ENCODE measurements at regions not wholly inside any gene's neighbourhood (a gene's known extent, or its start where the extent isn't known, plus 50 kb on each side); places are given as distances from the start of the nearest gene placed in this dataset.

- Histone ChIP-seq H3K27me3 (ENCODE audit: low read length) (no peaks in the 10 kb centered on the region), H3K9me3 (ENCODE audit: insufficient read depth, low read length) (no peaks in the 10 kb centered on the region), H3K9ac (ENCODE audit: low read length) (no peak overlapping the region), H4K20me1 (ENCODE audit: low read depth, low read length) (no peaks in the 10 kb centered on the region), H3K4me3 (ENCODE audit: insufficient read depth, low read length, poor library complexity, severe bottlenecking) (no peak overlapping the region), H3K4me2 (ENCODE audit: low read depth, low read length, poor library complexity, severe bottlenecking) (no peak overlapping the region), H2AFZ (ENCODE audit: low read depth, low read length, severe bottlenecking) (no peak overlapping the region), H3K27ac (ENCODE audit: low read depth, low read length) (no peak overlapping the region), H3K36me3 (ENCODE audit: low read length) (no peaks in the 10 kb centered on the region), H3K9me2 (replicated peaks; ENCODE audit: insufficient read depth, low read length) (no peaks in the 10 kb centered on the region), H3K79me2 (ENCODE audit: insufficient read depth, low read length) (no peaks in the 10 kb centered on the region), H3F3A (ENCODE audit: insufficient read depth) (no peaks in the 10 kb centered on the region)
- TF ChIP-seq EZH2phosphoT487 (conservative IDR thresholded peaks at IDR 0.05; ENCODE audit: low read length) (no peak), CTCF (IDR thresholded peaks at IDR 0.05; ENCODE audit: insufficient read depth, low read length, poor library complexity, severe bottlenecking) (no peak)
These were observed 721.7 kb downstream of the JRKL start for GRCh38 chr11:97111559-97111958.

- no peak overlapping the region for H3K4me3 ChIP-seq (ENCODE audit: insufficient read depth, low read length, poor library complexity, severe bottlenecking)
- TF ChIP-seq CTCF (IDR thresholded peaks at IDR 0.05; ENCODE audit: insufficient read depth, low read length, poor library complexity, severe bottlenecking) (no peak), EZH2phosphoT487 (conservative IDR thresholded peaks at IDR 0.05; ENCODE audit: low read length) (no peak)
- H3K9me2 ChIP-seq (replicated peaks; ENCODE audit: insufficient read depth, low read length) = no peaks in the 10 kb centered on the region
These were observed 728.9 kb downstream of the JRKL start for GRCh38 chr11:97118614-97119200.

GRCh38 chr11:97123237-97123636 lies 733.4 kb downstream of the JRKL start:
- no peaks in the 10 kb centered on the region for H3K36me3 ChIP-seq (ENCODE audit: low read length)
- no peak overlapping the region for H3K4me3 ChIP-seq (ENCODE audit: insufficient read depth, low read length, poor library complexity, severe bottlenecking)
- no peaks in the 10 kb centered on the region for H3F3A ChIP-seq (ENCODE audit: insufficient read depth)
- H4K20me1 ChIP-seq (ENCODE audit: low read depth, low read length) = no peaks in the 10 kb centered on the region
- no peak overlapping the region for H2AFZ ChIP-seq (ENCODE audit: low read depth, low read length, severe bottlenecking)
- H3K9ac ChIP-seq (ENCODE audit: low read length) = no peak overlapping the region
- no peak overlapping the region for H3K4me2 ChIP-seq (ENCODE audit: low read depth, low read length, poor library complexity, severe bottlenecking)
- TF ChIP-seq EZH2phosphoT487 (conservative IDR thresholded peaks at IDR 0.05; ENCODE audit: low read length) = no peak
- no peak for TF ChIP-seq CTCF (IDR thresholded peaks at IDR 0.05; ENCODE audit: insufficient read depth, low read length, poor library complexity, severe bottlenecking)
- no peaks in the 10 kb centered on the region for H3K27me3 ChIP-seq (ENCODE audit: low read length)
- H3K9me3 ChIP-seq (ENCODE audit: insufficient read depth, low read length) = no peaks in the 10 kb centered on the region
- no peaks in the 10 kb centered on the region for H3K9me2 ChIP-seq (replicated peaks; ENCODE audit: insufficient read depth, low read length)
- no peak overlapping the region for H3K27ac ChIP-seq (ENCODE audit: low read depth, low read length)
- H3K79me2 ChIP-seq (ENCODE audit: insufficient read depth, low read length) = no peaks in the 10 kb centered on the region

More at GRCh38 chr11:97118614-97119200, 728.9 kb downstream of the JRKL start:
- no peak overlapping the region for H3K27ac ChIP-seq (ENCODE audit: low read depth, low read length)
- no peaks in the 10 kb centered on the region for H4K20me1 ChIP-seq (ENCODE audit: low read depth, low read length)
- H3K9ac ChIP-seq (ENCODE audit: low read length) = no peak overlapping the region
- H3K27me3 ChIP-seq (ENCODE audit: low read length) = no peaks in the 10 kb centered on the region
- H3K4me2 ChIP-seq (ENCODE audit: low read depth, low read length, poor library complexity, severe bottlenecking) = no peak overlapping the region
- no peaks in the 10 kb centered on the region for H3F3A ChIP-seq (ENCODE audit: insufficient read depth)
- H3K79me2 ChIP-seq (ENCODE audit: insufficient read depth, low read length) = no peaks in the 10 kb centered on the region
- no peaks in the 10 kb centered on the region for H3K9me3 ChIP-seq (ENCODE audit: insufficient read depth, low read length)
- H3K36me3 ChIP-seq (ENCODE audit: low read length) = no peaks in the 10 kb centered on the region
- H2AFZ ChIP-seq (ENCODE audit: low read depth, low read length, severe bottlenecking) = no peak overlapping the region
